Suprapubic skin (tissue), 3 donors: ENCODE measurements at regions not wholly inside any gene's neighbourhood (a gene's known extent, or its start where the extent isn't known, plus 50 kb on each side); places are given as distances from the start of the nearest gene placed in this dataset.

Source experiments
- EP300 ChIP-seq: sonication (generic); formaldehyde crosslinking; IDR thresholded peaks from one replicate; pipeline ENCODE4 v1.6.1; 2017; ENCODE audit warnings: antibody characterized with exemption
- TF ChIP-seq, protein P1 (sequence below), 2 donors: fragments of 200-600 bp in 1 of 2; fragments of 450-650 bp in 1 of 2; sonication (generic) in 1 of 2; IDR thresholded peaks; one replicate each; pipeline ENCODE4 v1.5.1; 2016 to 2019; ENCODE audit warnings: antibody characterized with exemption in 2 of 2, mild to moderate bottlenecking in 1 of 2, moderate library complexity in 1 of 2

DNA sequence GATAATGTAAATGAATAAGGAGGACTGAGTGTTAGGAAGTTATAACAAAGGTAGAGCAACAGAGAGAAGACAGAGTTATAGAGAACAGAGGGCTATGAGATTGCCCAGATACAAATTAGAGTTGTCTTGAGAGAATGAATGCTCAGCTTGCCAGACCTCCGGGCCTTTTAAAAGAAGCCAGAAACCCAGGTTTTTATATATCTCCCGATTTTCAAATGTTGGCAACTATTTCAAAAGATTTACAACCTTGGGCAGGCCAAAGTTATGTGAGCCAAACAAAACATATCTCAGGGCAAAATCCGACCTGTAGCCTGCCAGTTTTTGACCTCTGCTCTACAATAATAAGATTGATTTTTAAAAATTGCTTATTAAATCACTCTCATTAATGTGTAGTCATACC, 573.1 kb upstream of the SLC10A2 start:
- no peak for TF ChIP-seq EP300
- TF ChIP-seq, protein P1, sequence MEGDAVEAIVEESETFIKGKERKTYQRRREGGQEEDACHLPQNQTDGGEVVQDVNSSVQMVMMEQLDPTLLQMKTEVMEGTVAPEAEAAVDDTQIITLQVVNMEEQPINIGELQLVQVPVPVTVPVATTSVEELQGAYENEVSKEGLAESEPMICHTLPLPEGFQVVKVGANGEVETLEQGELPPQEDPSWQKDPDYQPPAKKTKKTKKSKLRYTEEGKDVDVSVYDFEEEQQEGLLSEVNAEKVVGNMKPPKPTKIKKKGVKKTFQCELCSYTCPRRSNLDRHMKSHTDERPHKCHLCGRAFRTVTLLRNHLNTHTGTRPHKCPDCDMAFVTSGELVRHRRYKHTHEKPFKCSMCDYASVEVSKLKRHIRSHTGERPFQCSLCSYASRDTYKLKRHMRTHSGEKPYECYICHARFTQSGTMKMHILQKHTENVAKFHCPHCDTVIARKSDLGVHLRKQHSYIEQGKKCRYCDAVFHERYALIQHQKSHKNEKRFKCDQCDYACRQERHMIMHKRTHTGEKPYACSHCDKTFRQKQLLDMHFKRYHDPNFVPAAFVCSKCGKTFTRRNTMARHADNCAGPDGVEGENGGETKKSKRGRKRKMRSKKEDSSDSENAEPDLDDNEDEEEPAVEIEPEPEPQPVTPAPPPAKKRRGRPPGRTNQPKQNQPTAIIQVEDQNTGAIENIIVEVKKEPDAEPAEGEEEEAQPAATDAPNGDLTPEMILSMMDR (IDR thresholded peaks at IDR 0.05): no peak
